GM18502 (cell line): ENCODE measurements at regions not wholly inside any gene's neighbourhood (a gene's known extent, or its start where the extent isn't known, plus 50 kb on each side); places are given as distances from the start of the nearest gene placed in this dataset.

Experiments used
- ATAC-seq: cut with Tn5 transposase; IDR thresholded peaks from one replicate; pipeline ENCODE4 v1.9.1; 2021; ENCODE audit warnings: mild to moderate bottlenecking; ENCODE audit not compliant: unreplicated experiment, poor library complexity

GRCh38 chr4:162272215-162272614 lies 108.4 kb upstream of the FSTL5 start:
- no peak for ATAC-seq

GRCh38 chr4:162268911-162269310 lies 105.1 kb upstream of the FSTL5 start:
- ATAC-seq = no peak

- ATAC-seq = no peak
Measured at GRCh38 chr4:162265802-162266201, 102.0 kb upstream of the FSTL5 start.

- no peak for ATAC-seq
Measured at GRCh38 chr4:162245051-162245450, 81.3 kb upstream of the FSTL5 start.

- no peak for ATAC-seq
Measured at GRCh38 chr4:162241857-162242256, 78.1 kb upstream of the FSTL5 start.

- ATAC-seq = no peak
Measured at GRCh38 chr4:162239992-162240769, 76.4 kb upstream of the FSTL5 start.

- no peak for ATAC-seq
Measured at GRCh38 chr4:162237676-162238075, 73.9 kb upstream of the FSTL5 start.

- ATAC-seq = no peak
Measured at GRCh38 chr4:162234595-162234994, 70.8 kb upstream of the FSTL5 start.

- ATAC-seq = no peak
Measured at GRCh38 chr4:162232349-162232748, 68.5 kb upstream of the FSTL5 start.

- no peak for ATAC-seq
Measured at GRCh38 chr4:162229670-162230069, 65.9 kb upstream of the FSTL5 start.

- no peak for ATAC-seq
Measured at GRCh38 chr4:162221148-162221547, 57.3 kb upstream of the FSTL5 start.
